GM21723 (cell line): ENCODE measurements at regions not wholly inside any gene's neighbourhood (a gene's known extent, or its start where the extent isn't known, plus 50 kb on each side); places are given as distances from the start of the nearest gene placed in this dataset.
"Not testable (repeated sequence)": the region's sequence is repeated elsewhere in the genome, so short reads cannot be mapped to it uniquely, and the experiment has no call there.

Source experiments
- ATAC-seq: cut with Tn5 transposase; IDR thresholded peaks from one replicate; pipeline ENCODE4 v1.9.1; 2021; ENCODE audit warnings: mild to moderate bottlenecking, moderate library complexity; ENCODE audit not compliant: unreplicated experiment

- ATAC-seq, result no peak
Measured at GRCh38 chr4:71204056-71204455, 134.8 kb upstream of the SLC4A4 start.

GRCh38 chr4:71206763-71207162 is 132.1 kb upstream of the SLC4A4 start:
- no peak for ATAC-seq

GRCh38 chr4:71209161-71209560 is 129.7 kb upstream of the SLC4A4 start:
- ATAC-seq, result no peak

GRCh38 chr4:71210823-71211222 is 128.0 kb upstream of the SLC4A4 start:
- ATAC-seq, result no peak

- ATAC-seq, result no peak
Measured at GRCh38 chr4:71211748-71212147, 127.1 kb upstream of the SLC4A4 start.

GRCh38 chr4:71212216-71212615 is 126.6 kb upstream of the SLC4A4 start:
- ATAC-seq, result no peak

- no peak for ATAC-seq
Measured at GRCh38 chr4:71214578-71214977, 124.2 kb upstream of the SLC4A4 start.

- no peak for ATAC-seq
Measured at GRCh38 chr4:71216316-71216959, 122.4 kb upstream of the SLC4A4 start.

- ATAC-seq, result no peak
Measured at GRCh38 chr4:71217688-71218087, 121.1 kb upstream of the SLC4A4 start.

GRCh38 chr4:71220848-71221247 is 118.0 kb upstream of the SLC4A4 start:
- ATAC-seq, result not testable (repeated sequence)

GRCh38 chr4:71221510-71222466 is 117.0 kb upstream of the SLC4A4 start:
- no peak for ATAC-seq

- ATAC-seq, result no peak
Measured at GRCh38 chr4:71222661-71223060, 116.2 kb upstream of the SLC4A4 start.

- ATAC-seq, result no peak
Measured at GRCh38 chr4:71229477-71230270, 109.1 kb upstream of the SLC4A4 start.

- ATAC-seq, result no peak
Measured at GRCh38 chr4:71230271-71231128, 108.3 kb upstream of the SLC4A4 start.

GRCh38 chr4:71231129-71232055 is 107.4 kb upstream of the SLC4A4 start:
- no peak for ATAC-seq

GRCh38 chr4:71232056-71232430 is 106.8 kb upstream of the SLC4A4 start:
- no peak for ATAC-seq

GRCh38 chr4:71232846-71233245 is 106.0 kb upstream of the SLC4A4 start:
- no peak for ATAC-seq

GRCh38 chr4:71235311-71236201 is 103.3 kb upstream of the SLC4A4 start:
- no peak for ATAC-seq
